ENCODE measurements at regions not wholly inside any gene's neighbourhood (a gene's known extent, or its start where the extent isn't known, plus 50 kb on each side); places are given as distances from the start of the nearest gene placed in this dataset.

GRCh38 chr2:204407204-204408014 is 137.9 kb upstream of the PARD3B start:
- TF ChIP-seq CTCF (conservative IDR thresholded peaks at IDR 0.05; ENCODE audit: low read depth in 2 of 2) (no peak), REST (IDR thresholded peaks at IDR 0.05; ENCODE audit: unreplicated experiment) (no peak), STAT1 (IDR thresholded peaks at IDR 0.05; ENCODE audit: unreplicated experiment) (no peak), POLR2AphosphoS5 (IDR thresholded peaks at IDR 0.05; ENCODE audit: low read depth) (no peak), EZH2phosphoT487 (IDR thresholded peaks at IDR 0.05; ENCODE audit: unreplicated experiment) (no peak), EZH2 (IDR thresholded peaks at IDR 0.05; ENCODE audit: low read depth, unreplicated experiment) (no peak), JUNB (IDR thresholded peaks at IDR 0.05; ENCODE audit: unreplicated experiment) (no peak)

Measured in GM23338 (cell line).